ENCODE measurements at regions not wholly inside any gene's neighbourhood (a gene's known extent, or its start where the extent isn't known, plus 50 kb on each side); places are given as distances from the start of the nearest gene placed in this dataset. TPM values are rescaled to one million over a fixed set of nuclear protein-coding genes. Genes with fewer than 3 reads are reported as not detected.

DNA sequence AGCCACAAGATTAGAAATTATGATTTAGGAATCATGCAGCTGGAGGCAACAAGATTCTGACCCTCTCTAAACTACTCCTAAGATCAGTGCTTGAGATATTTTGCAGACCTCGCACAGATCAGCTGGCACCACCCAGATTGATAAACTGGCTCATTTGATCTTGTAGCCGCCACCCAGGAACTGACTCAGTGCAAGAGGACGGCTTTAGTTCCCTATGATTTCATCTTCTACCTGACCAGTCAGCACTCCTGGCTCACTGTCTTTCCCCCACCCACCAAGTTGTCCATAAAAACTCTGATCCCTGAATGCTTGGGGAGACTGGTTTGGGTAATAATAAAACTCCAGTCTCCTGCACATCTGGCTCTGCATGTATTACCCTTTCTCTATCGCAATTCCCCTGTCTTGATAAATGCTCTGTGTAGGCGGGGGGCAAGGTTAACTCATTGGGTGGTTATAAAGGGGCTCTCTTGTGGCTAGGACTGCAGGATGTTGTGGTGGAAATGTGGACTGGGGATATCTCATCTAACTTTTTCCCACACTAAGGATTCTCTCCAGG is 96.1 kb downstream of the ARL6IP6 start:
- DNase-seq (ENCODE audit: low read depth): no peak
- Histone ChIP-seq H3K27me3 (ENCODE audit: control insufficient read depth, insufficient read depth, low read length) (no peaks in the 10 kb centered on the region), H3K4me3 (ENCODE audit: low read depth, low read length) (no peak overlapping the region), H3K36me3 (ENCODE audit: control insufficient read depth, insufficient read depth, low read length) (no peaks in the 10 kb centered on the region)
- TF ChIP-seq, protein P1, sequence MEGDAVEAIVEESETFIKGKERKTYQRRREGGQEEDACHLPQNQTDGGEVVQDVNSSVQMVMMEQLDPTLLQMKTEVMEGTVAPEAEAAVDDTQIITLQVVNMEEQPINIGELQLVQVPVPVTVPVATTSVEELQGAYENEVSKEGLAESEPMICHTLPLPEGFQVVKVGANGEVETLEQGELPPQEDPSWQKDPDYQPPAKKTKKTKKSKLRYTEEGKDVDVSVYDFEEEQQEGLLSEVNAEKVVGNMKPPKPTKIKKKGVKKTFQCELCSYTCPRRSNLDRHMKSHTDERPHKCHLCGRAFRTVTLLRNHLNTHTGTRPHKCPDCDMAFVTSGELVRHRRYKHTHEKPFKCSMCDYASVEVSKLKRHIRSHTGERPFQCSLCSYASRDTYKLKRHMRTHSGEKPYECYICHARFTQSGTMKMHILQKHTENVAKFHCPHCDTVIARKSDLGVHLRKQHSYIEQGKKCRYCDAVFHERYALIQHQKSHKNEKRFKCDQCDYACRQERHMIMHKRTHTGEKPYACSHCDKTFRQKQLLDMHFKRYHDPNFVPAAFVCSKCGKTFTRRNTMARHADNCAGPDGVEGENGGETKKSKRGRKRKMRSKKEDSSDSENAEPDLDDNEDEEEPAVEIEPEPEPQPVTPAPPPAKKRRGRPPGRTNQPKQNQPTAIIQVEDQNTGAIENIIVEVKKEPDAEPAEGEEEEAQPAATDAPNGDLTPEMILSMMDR (IDR thresholded peaks at IDR 0.05; ENCODE audit: insufficient read depth, low read depth, low read length): no peak
- POLR2A ChIA-PET: no interaction called here
- CTCF ChIA-PET: interaction anchor here (0.8 to 1.1 kb wide), 2 partner anchors 11 to 207 kb away, joined by 3 read pairs; no protein-coding TSS in a partner anchor

DNA sequence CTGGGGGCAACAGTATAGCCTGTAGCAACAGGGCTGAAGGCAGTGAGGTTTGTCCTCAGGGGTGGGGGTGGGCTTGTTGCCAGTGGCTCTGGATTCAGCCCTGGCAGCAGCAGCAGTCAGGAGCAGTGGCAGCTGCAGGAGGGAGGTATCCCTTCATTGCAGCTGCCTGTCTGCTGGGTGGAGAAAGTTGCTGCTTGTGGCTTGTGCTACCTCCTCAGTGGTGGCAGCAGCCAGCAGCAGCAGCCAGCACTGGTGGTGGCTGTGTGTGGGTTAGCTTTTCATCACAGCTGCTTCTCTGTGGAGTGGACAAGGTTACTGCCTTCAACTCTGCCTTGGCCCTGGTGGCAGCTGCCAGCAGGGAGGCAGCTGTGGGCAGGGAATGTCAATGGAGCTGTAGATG is 94.9 kb downstream of the ARL6IP6 start:
- ChIA-PET POLR2A (no interaction called here), CTCF (no interaction called here)
- DNase-seq (ENCODE audit: low read depth): no peak
- no peaks in the 10 kb centered on the region for H3K36me3 ChIP-seq (ENCODE audit: control insufficient read depth, insufficient read depth, low read length)
- H3K4me3 ChIP-seq (ENCODE audit: low read depth, low read length): no peak overlapping the region
- no peaks in the 10 kb centered on the region for H3K27me3 ChIP-seq (ENCODE audit: control insufficient read depth, insufficient read depth, low read length)
- TF ChIP-seq, protein P1 (IDR thresholded peaks at IDR 0.05; ENCODE audit: insufficient read depth, low read depth, low read length): no peak

Small RNAs in the stretch of these regions (small RNA-seq; reads per million reads assigned to genes)
- not detected for gene AC009969.1 (ENCODE audit: insufficient read length, low read depth, low replicate concordance)
- not detected for gene AC079150.2 (ENCODE audit: insufficient read length, low read depth, low replicate concordance)

All from BJ (cell line).